ENCODE measurements at regions not wholly inside any gene's neighbourhood (a gene's known extent, or its start where the extent isn't known, plus 50 kb on each side); places are given as distances from the start of the nearest gene placed in this dataset.

- H2BK120ac ChIP-seq (ENCODE audit: low read depth, low read length): no peak overlapping the region
- 95% methylated on average over 2 of the region's 3 CpGs for WGBS
- no peak overlapping the region for H3K23ac ChIP-seq (ENCODE audit: low read length in 2 of 2)
- no peak overlapping the region for H4K8ac ChIP-seq (ENCODE audit: low read length)
- no peak overlapping the region for H3K14ac ChIP-seq (ENCODE audit: low read length in 2 of 2)
- H2AFZ ChIP-seq (ENCODE audit: low read depth, low read length): no peak overlapping the region
- peaks cover 1% of the 10 kb centered on the region for H3K4me1 ChIP-seq (ENCODE audit: control insufficient read depth, insufficient read depth, low read depth, low read length)
- no peak overlapping the region for H3K4me2 ChIP-seq (ENCODE audit: low read length, poor library complexity, severe bottlenecking)
- no peaks in the 10 kb centered on the region for H3K36me3 ChIP-seq (ENCODE audit: control insufficient read depth in 1 of 2, insufficient read depth in 2 of 2, low read depth in 1 of 2, low read length in 2 of 2)
- H3K27ac ChIP-seq (ENCODE audit: low read length, poor library complexity, severe bottlenecking): no peak overlapping the region
- H4K91ac ChIP-seq (ENCODE audit: low read length): no peak overlapping the region
- H2BK12ac ChIP-seq (ENCODE audit: low read length in 2 of 2): no peak overlapping the region
- H3K9ac ChIP-seq (ENCODE audit: low read length): no peak overlapping the region
- no peak overlapping the region for H2AK5ac ChIP-seq (ENCODE audit: low read length, severe bottlenecking)
- H2BK15ac ChIP-seq (ENCODE audit: low read depth, poor library complexity, severe bottlenecking): no peak overlapping the region
- DNase-seq: no peak
- no peaks in the 10 kb centered on the region for H3K9me3 ChIP-seq (ENCODE audit: control insufficient read depth, low read length)
- H3K4me3 ChIP-seq (ENCODE audit: insufficient read depth in 1 of 2, low read depth in 1 of 2, low read length in 2 of 2): no peak overlapping the region
- no peaks in the 10 kb centered on the region for H3K79me1 ChIP-seq (replicated peaks; ENCODE audit: low read length, poor library complexity, severe bottlenecking)
- no peaks in the 10 kb centered on the region for H3K27me3 ChIP-seq (ENCODE audit: control insufficient read depth in 1 of 2, insufficient read depth in 1 of 2, low read length in 2 of 2)
- no peak overlapping the region for H3K18ac ChIP-seq (ENCODE audit: low read depth in 1 of 2, low read length in 2 of 2)
- no peak overlapping the region for H3K4ac ChIP-seq (ENCODE audit: low read depth in 1 of 2, low read length in 2 of 2)
- no peak overlapping the region for H2BK5ac ChIP-seq (ENCODE audit: low read depth, low read length, poor library complexity, severe bottlenecking)
These were observed 1725.5 kb downstream of the GRIK2 start for GRCh38 chr6:103119056-103119455.

- Histone ChIP-seq H3K9me3 (ENCODE audit: control insufficient read depth, low read length) (no peaks in the 10 kb centered on the region), H3K4me3 (ENCODE audit: insufficient read depth in 1 of 2, low read depth in 1 of 2, low read length in 2 of 2) (no peak overlapping the region), H3K27me3 (ENCODE audit: control insufficient read depth in 1 of 2, insufficient read depth in 1 of 2, low read length in 2 of 2) (no peaks in the 10 kb centered on the region), H3K9ac (ENCODE audit: low read length) (no peak overlapping the region), H3K79me1 (replicated peaks; ENCODE audit: low read length, poor library complexity, severe bottlenecking) (no peaks in the 10 kb centered on the region), H2BK5ac (ENCODE audit: low read depth, low read length, poor library complexity, severe bottlenecking) (no peak overlapping the region), H2AFZ (ENCODE audit: low read depth, low read length) (no peak overlapping the region), H3K4me1 (ENCODE audit: control insufficient read depth, insufficient read depth, low read depth, low read length) (no peaks in the 10 kb centered on the region), H4K8ac (ENCODE audit: low read length) (no peak overlapping the region), H3K23ac (ENCODE audit: low read length in 2 of 2) (no peak overlapping the region), H3K4me2 (ENCODE audit: low read length, poor library complexity, severe bottlenecking) (no peak overlapping the region), H2BK12ac (ENCODE audit: low read length in 2 of 2) (no peak overlapping the region), H3K36me3 (ENCODE audit: control insufficient read depth in 1 of 2, insufficient read depth in 2 of 2, low read depth in 1 of 2, low read length in 2 of 2) (no peaks in the 10 kb centered on the region), H3K18ac (ENCODE audit: low read depth in 1 of 2, low read length in 2 of 2) (no peak overlapping the region), H4K91ac (ENCODE audit: low read length) (no peak overlapping the region), H2BK15ac (ENCODE audit: low read depth, poor library complexity, severe bottlenecking) (no peak overlapping the region), H3K27ac (ENCODE audit: low read length, poor library complexity, severe bottlenecking) (no peak overlapping the region), H2BK120ac (ENCODE audit: low read depth, low read length) (no peak overlapping the region), H3K4ac (ENCODE audit: low read depth in 1 of 2, low read length in 2 of 2) (no peak overlapping the region), H2AK5ac (ENCODE audit: low read length, severe bottlenecking) (no peak overlapping the region), H3K14ac (ENCODE audit: low read length in 2 of 2) (no peak overlapping the region)
- WGBS: 100% methylated on average over 1 of the region's 1 CpG
- no peak for DNase-seq
These were observed 1721.1 kb downstream of the GRIK2 start for GRCh38 chr6:103114582-103114981.

- no peak overlapping the region for H2AK5ac ChIP-seq (ENCODE audit: low read length, severe bottlenecking)
- no peak overlapping the region for H2BK5ac ChIP-seq (ENCODE audit: low read depth, low read length, poor library complexity, severe bottlenecking)
- H3K27ac ChIP-seq (ENCODE audit: low read length, poor library complexity, severe bottlenecking): no peak overlapping the region
- H3K9ac ChIP-seq (ENCODE audit: low read length): no peak overlapping the region
- no peaks in the 10 kb centered on the region for H3K9me3 ChIP-seq (ENCODE audit: control insufficient read depth, low read length)
- no peaks in the 10 kb centered on the region for H3K36me3 ChIP-seq (ENCODE audit: control insufficient read depth in 1 of 2, insufficient read depth in 2 of 2, low read depth in 1 of 2, low read length in 2 of 2)
- H3K27me3 ChIP-seq (ENCODE audit: control insufficient read depth in 1 of 2, insufficient read depth in 1 of 2, low read length in 2 of 2): no peaks in the 10 kb centered on the region
- no peaks in the 10 kb centered on the region for H3K79me1 ChIP-seq (replicated peaks; ENCODE audit: low read length, poor library complexity, severe bottlenecking)
- H4K91ac ChIP-seq (ENCODE audit: low read length): no peak overlapping the region
- no peak overlapping the region for H2BK12ac ChIP-seq (ENCODE audit: low read length in 2 of 2)
- H2AFZ ChIP-seq (ENCODE audit: low read depth, low read length): no peak overlapping the region
- no peaks in the 10 kb centered on the region for H3K4me1 ChIP-seq (ENCODE audit: control insufficient read depth, insufficient read depth, low read depth, low read length)
- no peak overlapping the region for H3K4me3 ChIP-seq (ENCODE audit: insufficient read depth in 1 of 2, low read depth in 1 of 2, low read length in 2 of 2)
- no CpG with 5 or more reads among the region's 1 CpG for WGBS
- H3K23ac ChIP-seq (ENCODE audit: low read length in 2 of 2): no peak overlapping the region
- H4K8ac ChIP-seq (ENCODE audit: low read length): no peak overlapping the region
- no peak overlapping the region for H3K14ac ChIP-seq (ENCODE audit: low read length in 2 of 2)
- H2BK15ac ChIP-seq (ENCODE audit: low read depth, poor library complexity, severe bottlenecking): no peak overlapping the region
- no peak overlapping the region for H3K18ac ChIP-seq (ENCODE audit: low read depth in 1 of 2, low read length in 2 of 2)
- H3K4me2 ChIP-seq (ENCODE audit: low read length, poor library complexity, severe bottlenecking): no peak overlapping the region
- H3K4ac ChIP-seq (ENCODE audit: low read depth in 1 of 2, low read length in 2 of 2): no peak overlapping the region
- DNase-seq: no peak
- no peak overlapping the region for H2BK120ac ChIP-seq (ENCODE audit: low read depth, low read length)
These were observed 1719.9 kb downstream of the GRIK2 start for GRCh38 chr6:103113416-103113815.

- no peak overlapping the region for H3K27ac ChIP-seq (ENCODE audit: low read length, poor library complexity, severe bottlenecking)
These were observed 1714.5 kb downstream of the GRIK2 start for GRCh38 chr6:103107985-103108384.

More at GRCh38 chr6:103107985-103108384, 1714.5 kb downstream of the GRIK2 start:
- Histone ChIP-seq H4K91ac (ENCODE audit: low read length) (no peak overlapping the region), H3K36me3 (ENCODE audit: control insufficient read depth in 1 of 2, insufficient read depth in 2 of 2, low read depth in 1 of 2, low read length in 2 of 2) (no peaks in the 10 kb centered on the region), H2BK15ac (ENCODE audit: low read depth, poor library complexity, severe bottlenecking) (no peak overlapping the region), H2BK120ac (ENCODE audit: low read depth, low read length) (no peak overlapping the region), H3K79me1 (replicated peaks; ENCODE audit: low read length, poor library complexity, severe bottlenecking) (no peaks in the 10 kb centered on the region), H2AK5ac (ENCODE audit: low read length, severe bottlenecking) (no peak overlapping the region), H3K14ac (ENCODE audit: low read length in 2 of 2) (no peak overlapping the region), H2AFZ (ENCODE audit: low read depth, low read length) (no peak overlapping the region), H3K4ac (ENCODE audit: low read depth in 1 of 2, low read length in 2 of 2) (no peak overlapping the region), H3K18ac (ENCODE audit: low read depth in 1 of 2, low read length in 2 of 2) (no peak overlapping the region), H3K27me3 (ENCODE audit: control insufficient read depth in 1 of 2, insufficient read depth in 1 of 2, low read length in 2 of 2) (no peaks in the 10 kb centered on the region), H3K4me3 (ENCODE audit: insufficient read depth in 1 of 2, low read depth in 1 of 2, low read length in 2 of 2) (no peak overlapping the region), H2BK12ac (ENCODE audit: low read length in 2 of 2) (no peak overlapping the region), H3K23ac (ENCODE audit: low read length in 2 of 2) (no peak overlapping the region), H2BK5ac (ENCODE audit: low read depth, low read length, poor library complexity, severe bottlenecking) (no peak overlapping the region), H4K8ac (ENCODE audit: low read length) (no peak overlapping the region), H3K4me1 (ENCODE audit: control insufficient read depth, insufficient read depth, low read depth, low read length) (no peaks in the 10 kb centered on the region), H3K9ac (ENCODE audit: low read length) (no peak overlapping the region), H3K4me2 (ENCODE audit: low read length, poor library complexity, severe bottlenecking) (no peak overlapping the region), H3K9me3 (ENCODE audit: control insufficient read depth, low read length) (no peaks in the 10 kb centered on the region)
- DNase-seq: no peak

Data from mesenchymal stem cell (in vitro differentiated cells and primary cell).